ENCODE measurements at regions not wholly inside any gene's neighbourhood (a gene's known extent, or its start where the extent isn't known, plus 50 kb on each side); places are given as distances from the start of the nearest gene placed in this dataset.
"Not testable (repeated sequence)": the region's sequence is repeated elsewhere in the genome, so short reads cannot be mapped to it uniquely, and the experiment has no call there.

GRCh38 chr1:206307442-206307841 lies 104.1 kb downstream of the SRGAP2 start:
- TF ChIP-seq CTCF (conservative IDR thresholded peaks at IDR 0.05; ENCODE audit: low read depth in 2 of 2); EZH2 (IDR thresholded peaks at IDR 0.05; ENCODE audit: low read depth, unreplicated experiment); STAT1 (IDR thresholded peaks at IDR 0.05; ENCODE audit: unreplicated experiment); REST (IDR thresholded peaks at IDR 0.05; ENCODE audit: unreplicated experiment); POLR2AphosphoS5 (IDR thresholded peaks at IDR 0.05; ENCODE audit: low read depth); JUNB (IDR thresholded peaks at IDR 0.05; ENCODE audit: unreplicated experiment): not testable (repeated sequence)

Measured in GM23338 (cell line).